WERI-Rb-1 (cell line): ENCODE measurements at regions not wholly inside any gene's neighbourhood (a gene's known extent, or its start where the extent isn't known, plus 50 kb on each side); places are given as distances from the start of the nearest gene placed in this dataset.
"Not testable (repeated sequence)": the region's sequence is repeated elsewhere in the genome, so short reads cannot be mapped to it uniquely, and the experiment has no call there.

ENCODE experiments used
- DNase-seq: peaks from one replicate; pipeline ENCODE4 v3.0.0-alpha.2; 2020
- H3K27ac ChIP-seq: fragments of 250-450 bp; sonication (Bioruptor Pico); 2 replicates; pipeline ENCODE4 v1.5.1; 2020; ENCODE audit warnings: mild to moderate bottlenecking, moderate library complexity
- H3K27me3 ChIP-seq: fragments of 250-450 bp; sonication (Bioruptor Pico); 2 replicates; pipeline ENCODE4 v1.5.1; 2021; ENCODE audit warnings: mild to moderate bottlenecking, low read depth, moderate library complexity; ENCODE audit not compliant: insufficient read depth, severe bottlenecking
- H3K36me3 ChIP-seq: fragments of 250-450 bp; sonication (Bioruptor Pico); 2 replicates; pipeline ENCODE4 v1.5.1; 2020; ENCODE audit warnings: mild to moderate bottlenecking, moderate library complexity
- H3K4me3 ChIP-seq: 2 replicates; pipeline ENCODE4 v1.5.1; 2011; ENCODE audit warnings: low read depth, mild to moderate bottlenecking, control low read depth, low read length
- H3K9me3 ChIP-seq: fragments of 250-450 bp; sonication (Bioruptor Pico); 2 replicates; pipeline ENCODE4 v1.5.1; 2021; ENCODE audit warnings: mild to moderate bottlenecking, moderate library complexity; ENCODE audit not compliant: severe bottlenecking
- CTCF ChIP-seq: IDR thresholded peaks from 2 replicates; pipeline ENCODE4 v1.5.1; 2011; ENCODE audit warnings: low read depth, mild to moderate bottlenecking, control low read depth, inconsistent platforms, low read length

GRCh38 chr7:142646386-142647140 lies 102.7 kb upstream of the PRSS1 start:
- DNase-seq: peak; percentile 82
- no peak overlapping the region for H3K27ac ChIP-seq

GRCh38 chr7:142645777-142646176 lies 103.5 kb upstream of the PRSS1 start:
- Histone ChIP-seq H3K4me3 (peak overlapping the region; percentile 50), H3K27ac (peak overlapping the region; percentile 34), H3K9me3 (no peaks in the 10 kb centered on the region), H3K36me3 (no peaks in the 10 kb centered on the region), H3K27me3 (no peaks in the 10 kb centered on the region)
- DNase-seq: peak; percentile 41
- TF ChIP-seq CTCF: no peak

More at GRCh38 chr7:142646386-142647140, 102.7 kb upstream of the PRSS1 start:
- H3K27me3 ChIP-seq: no peaks in the 10 kb centered on the region
- H3K9me3 ChIP-seq: no peaks in the 10 kb centered on the region
- H3K36me3 ChIP-seq: no peaks in the 10 kb centered on the region
- H3K4me3 ChIP-seq: peak overlapping the region; percentile 50
- TF ChIP-seq CTCF: 0 out of 2 replicates have a peak, but pooled peaks have one; percentile 8

- H3K4me3 ChIP-seq: no peak overlapping the region
- no peak for DNase-seq
- no peaks in the 10 kb centered on the region for H3K36me3 ChIP-seq
- H3K27me3 ChIP-seq: no peaks in the 10 kb centered on the region
- TF ChIP-seq CTCF: no peak
- no peak overlapping the region for H3K27ac ChIP-seq
- H3K9me3 ChIP-seq: no peaks in the 10 kb centered on the region
Observed at GRCh38 chr7:142642316-142642715, 107.0 kb upstream of the PRSS1 start.

GRCh38 chr7:142641252-142641651 lies 108.0 kb upstream of the PRSS1 start:
- H3K36me3 ChIP-seq, DNase-seq, H3K27me3 ChIP-seq, H3K27ac ChIP-seq, H3K4me3 ChIP-seq, H3K9me3 ChIP-seq: not testable (repeated sequence)

- no peak for TF ChIP-seq CTCF
- H3K9me3 ChIP-seq: peaks cover 4% of the 10 kb centered on the region
- no peak overlapping the region for H3K4me3 ChIP-seq
- no peak for DNase-seq
- H3K27me3 ChIP-seq: no peaks in the 10 kb centered on the region
- H3K36me3 ChIP-seq: no peaks in the 10 kb centered on the region
- no peak overlapping the region for H3K27ac ChIP-seq
Observed at GRCh38 chr7:142638581-142638980, 110.7 kb upstream of the PRSS1 start.

GRCh38 chr7:142637240-142637639 lies 112.0 kb upstream of the PRSS1 start:
- H3K4me3 ChIP-seq: no peak overlapping the region
- no peak overlapping the region for H3K27ac ChIP-seq
- no peaks in the 10 kb centered on the region for H3K27me3 ChIP-seq
- H3K36me3 ChIP-seq: no peaks in the 10 kb centered on the region
- no peak for TF ChIP-seq CTCF
- no peak for DNase-seq
- H3K9me3 ChIP-seq: peaks cover 4% of the 10 kb centered on the region
